GM06990 (cell line): ENCODE measurements at regions not wholly inside any gene's neighbourhood (a gene's known extent, or its start where the extent isn't known, plus 50 kb on each side); places are given as distances from the start of the nearest gene placed in this dataset.
"Not testable (repeated sequence)": the region's sequence is repeated elsewhere in the genome, so short reads cannot be mapped to it uniquely, and the experiment has no call there.

Source experiments
- DNase-seq: peaks from one replicate; pipeline ENCODE4 v3.0.0-alpha.2; 2011; ENCODE audit not compliant: insufficient read length; ENCODE audit errors: extremely low read depth
- H3K27me3 ChIP-seq: replicated peaks from 2 replicates; pipeline ENCODE4 v1.6.0; 2011; ENCODE audit warnings: low read length; ENCODE audit not compliant: control insufficient read depth, insufficient read depth
- H3K36me3 ChIP-seq: 2 replicates; pipeline ENCODE4 v1.5.1; 2011; ENCODE audit warnings: low read length; ENCODE audit not compliant: control insufficient read depth, insufficient read depth
- H3K4me3 ChIP-seq: replicated peaks from 2 replicates; pipeline ENCODE4 v1.5.1; 2011; ENCODE audit warnings: low read depth, mild to moderate bottlenecking, control low read depth, low read length
- TF ChIP-seq, protein P1 (sequence below): IDR thresholded peaks from 2 replicates; pipeline ENCODE4 v1.5.1; 2011; ENCODE audit warnings: low read length, control low read depth, mild to moderate bottlenecking, inconsistent platforms; ENCODE audit not compliant: insufficient read depth, poor library complexity, severe bottlenecking

DNA sequence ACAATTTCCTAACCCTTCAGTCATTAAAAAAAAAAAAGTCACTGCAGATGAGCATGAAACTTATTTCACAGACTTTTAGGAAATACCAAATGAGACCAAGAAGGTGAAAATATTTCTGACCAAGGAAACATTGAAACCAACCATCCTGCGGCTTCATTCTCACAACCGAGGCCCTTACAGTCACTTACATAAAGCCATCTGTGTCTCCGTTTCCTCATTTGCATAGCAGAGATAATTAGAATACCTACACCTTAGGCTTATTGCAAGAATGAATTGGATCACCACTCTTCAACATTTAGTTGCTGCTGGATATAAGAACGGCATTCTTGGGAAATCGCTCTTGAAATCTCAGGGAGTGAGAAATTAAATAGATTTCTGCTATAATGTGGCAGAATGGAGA lies 356.2 kb downstream of the HS3ST1 start:
- no peaks in the 10 kb centered on the region for H3K27me3 ChIP-seq
- DNase-seq: no peak
- no peaks in the 10 kb centered on the region for H3K36me3 ChIP-seq
- no peak overlapping the region for H3K4me3 ChIP-seq
- TF ChIP-seq, protein P1, sequence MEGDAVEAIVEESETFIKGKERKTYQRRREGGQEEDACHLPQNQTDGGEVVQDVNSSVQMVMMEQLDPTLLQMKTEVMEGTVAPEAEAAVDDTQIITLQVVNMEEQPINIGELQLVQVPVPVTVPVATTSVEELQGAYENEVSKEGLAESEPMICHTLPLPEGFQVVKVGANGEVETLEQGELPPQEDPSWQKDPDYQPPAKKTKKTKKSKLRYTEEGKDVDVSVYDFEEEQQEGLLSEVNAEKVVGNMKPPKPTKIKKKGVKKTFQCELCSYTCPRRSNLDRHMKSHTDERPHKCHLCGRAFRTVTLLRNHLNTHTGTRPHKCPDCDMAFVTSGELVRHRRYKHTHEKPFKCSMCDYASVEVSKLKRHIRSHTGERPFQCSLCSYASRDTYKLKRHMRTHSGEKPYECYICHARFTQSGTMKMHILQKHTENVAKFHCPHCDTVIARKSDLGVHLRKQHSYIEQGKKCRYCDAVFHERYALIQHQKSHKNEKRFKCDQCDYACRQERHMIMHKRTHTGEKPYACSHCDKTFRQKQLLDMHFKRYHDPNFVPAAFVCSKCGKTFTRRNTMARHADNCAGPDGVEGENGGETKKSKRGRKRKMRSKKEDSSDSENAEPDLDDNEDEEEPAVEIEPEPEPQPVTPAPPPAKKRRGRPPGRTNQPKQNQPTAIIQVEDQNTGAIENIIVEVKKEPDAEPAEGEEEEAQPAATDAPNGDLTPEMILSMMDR: no peak

DNA sequence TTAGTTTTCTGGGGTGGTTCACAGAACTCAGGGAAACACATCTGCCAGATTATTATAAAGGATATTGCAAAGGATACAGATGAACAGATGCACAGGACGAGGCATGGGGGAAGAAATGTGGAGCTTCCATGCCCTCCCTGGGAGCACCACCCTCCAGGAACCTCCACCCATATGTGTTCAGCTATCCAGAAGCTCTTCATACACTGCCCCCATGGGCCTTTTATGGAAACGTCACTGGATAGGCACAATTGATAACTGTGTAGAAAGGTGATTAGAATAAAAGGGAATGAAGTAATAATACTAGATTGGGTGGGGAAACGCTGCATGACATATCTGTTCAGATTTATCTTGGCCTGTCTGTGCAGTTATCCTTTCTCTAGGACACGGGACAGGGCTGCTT lies 357.9 kb downstream of the HS3ST1 start:
- no peak overlapping the region for H3K4me3 ChIP-seq
- no peaks in the 10 kb centered on the region for H3K27me3 ChIP-seq
- H3K36me3 ChIP-seq: no peaks in the 10 kb centered on the region
- DNase-seq: no peak
- TF ChIP-seq, protein P1: no peak

DNA sequence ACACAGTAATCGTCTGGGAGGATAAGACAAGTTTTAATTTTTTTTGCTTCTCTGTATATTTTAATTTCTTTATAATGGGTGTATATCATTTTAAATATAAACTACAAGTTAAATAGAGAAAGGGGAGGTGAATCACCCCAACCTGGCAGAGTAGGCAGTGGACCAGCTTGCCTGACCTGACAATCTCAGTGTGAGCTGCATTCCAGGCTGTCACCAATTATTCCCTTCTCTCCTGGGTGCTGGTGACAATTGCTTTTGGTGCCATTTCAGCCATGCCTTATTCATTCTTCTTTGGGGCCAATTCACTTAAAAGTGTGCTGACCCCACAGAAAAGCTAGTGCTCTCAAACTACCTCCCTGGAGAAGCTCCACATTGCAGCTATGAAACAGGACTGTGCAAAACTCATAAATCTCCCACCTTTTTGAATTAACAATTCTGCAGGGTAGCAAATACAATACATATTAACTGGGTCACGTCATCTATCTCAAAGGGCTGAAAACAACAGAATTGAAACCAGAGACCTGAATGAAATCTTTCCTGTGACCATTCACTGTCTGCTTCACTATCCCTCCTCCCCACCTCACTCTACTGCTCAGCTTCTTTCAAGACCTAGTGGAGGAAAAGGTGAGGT lies 359.0 kb downstream of the HS3ST1 start:
- TF ChIP-seq, protein P1: no peak

DNA sequence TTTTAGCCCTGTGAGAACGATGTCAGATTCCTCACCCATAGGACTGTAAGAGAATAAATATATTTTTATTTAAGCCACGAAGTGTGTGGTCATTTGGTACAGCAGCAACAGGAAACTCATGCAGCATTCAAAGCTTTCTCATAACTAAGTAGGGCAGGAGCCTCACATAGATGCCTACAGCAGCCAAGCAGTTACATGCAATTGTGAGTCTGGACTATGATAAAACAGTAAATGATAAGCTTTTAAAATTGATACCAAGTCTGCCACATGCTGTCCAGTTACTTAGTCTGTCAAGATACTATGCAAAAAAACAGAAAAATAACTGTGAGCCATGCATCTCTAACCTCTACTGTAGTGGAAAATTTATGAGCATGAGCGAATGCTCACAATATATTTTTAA lies 359.6 kb downstream of the HS3ST1 start:
- Histone ChIP-seq H3K27me3 (no peaks in the 10 kb centered on the region), H3K36me3 (no peaks in the 10 kb centered on the region), H3K4me3 (no peak overlapping the region)
- no peak for DNase-seq
- TF ChIP-seq, protein P1: no peak

More for the DNA sequence above, 359.0 kb downstream of the HS3ST1 start:
- no peaks in the 10 kb centered on the region for H3K27me3 ChIP-seq
- H3K4me3 ChIP-seq: no peak overlapping the region
- no peaks in the 10 kb centered on the region for H3K36me3 ChIP-seq
- no peak for DNase-seq

DNA sequence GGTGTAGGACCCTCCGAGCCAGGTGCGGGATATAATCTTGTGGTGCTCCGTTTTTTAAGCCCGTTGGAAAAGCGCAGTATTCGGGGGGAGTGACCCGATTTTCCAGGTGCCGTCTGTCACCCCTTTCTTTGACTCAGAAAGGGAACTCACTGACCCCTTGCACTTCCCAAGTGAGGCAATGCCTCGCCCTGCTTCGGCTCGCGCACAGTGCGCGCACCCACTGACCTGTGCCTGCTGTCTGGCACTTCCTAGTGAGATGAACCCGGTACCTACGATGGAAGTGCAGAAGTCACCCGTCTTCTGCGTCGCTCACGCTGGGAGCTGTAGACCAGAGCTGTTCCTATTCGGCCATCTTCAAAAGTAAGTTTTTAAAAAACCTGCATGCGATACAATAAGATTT lies 362.1 kb downstream of the HS3ST1 start:
- not testable (repeated sequence) for H3K27me3 ChIP-seq, H3K4me3 ChIP-seq, H3K36me3 ChIP-seq, DNase-seq

DNA sequence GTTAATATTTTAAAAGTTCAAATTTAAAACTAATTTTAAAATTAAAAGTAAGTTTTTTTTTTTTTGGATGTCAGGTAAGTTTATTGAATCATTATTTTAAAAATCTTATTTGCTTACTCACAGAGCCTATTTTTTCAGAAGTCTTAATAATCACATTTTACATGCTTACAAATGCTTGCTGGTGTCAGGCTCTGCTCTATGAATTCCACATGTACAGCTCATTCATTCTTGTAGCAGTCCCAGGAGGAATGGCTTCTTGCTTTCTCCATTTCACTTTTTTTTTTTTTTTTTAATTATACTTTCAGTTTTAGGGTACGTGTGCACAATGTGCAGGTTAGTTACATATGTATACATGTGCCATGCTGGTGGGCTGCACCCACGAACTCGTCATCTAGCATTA lies 368.1 kb downstream of the HS3ST1 start:
- not testable (repeated sequence) for DNase-seq, H3K27me3 ChIP-seq, H3K4me3 ChIP-seq, H3K36me3 ChIP-seq

DNA sequence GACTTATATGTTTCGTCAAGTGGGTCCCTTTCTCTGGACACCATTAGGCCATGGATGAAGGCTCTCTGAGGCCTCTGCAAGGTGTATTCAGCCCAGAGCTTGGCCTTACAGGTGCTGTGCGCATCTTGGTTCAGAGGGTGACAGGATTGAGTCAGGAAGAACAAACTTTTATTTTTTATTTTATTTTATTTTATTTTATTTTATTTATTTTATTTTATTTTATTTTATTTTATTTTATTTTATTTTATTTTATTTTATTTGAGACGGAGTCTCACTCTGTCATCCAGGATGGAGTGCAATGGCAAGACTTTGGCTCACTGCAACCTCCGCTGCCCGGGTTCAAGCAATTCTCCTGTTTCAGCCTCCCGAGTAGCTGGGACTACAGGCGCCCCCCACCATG lies 370.4 kb upstream of the CLNK start:
- not testable (repeated sequence) for DNase-seq, H3K27me3 ChIP-seq, H3K36me3 ChIP-seq, H3K4me3 ChIP-seq
